C4-2B (cell line): ENCODE measurements at regions not wholly inside any gene's neighbourhood (a gene's known extent, or its start where the extent isn't known, plus 50 kb on each side); places are given as distances from the start of the nearest gene placed in this dataset.

ENCODE experiments used
- ZFX ChIP-seq: fragments of 450-650 bp; IDR thresholded peaks from 2 replicates; pipeline ENCODE4 v1.6.1; 2017
- TF ChIP-seq, protein P1 (sequence below): fragments of 450-650 bp; conservative IDR thresholded peaks from 2 replicates; pipeline ENCODE4 v1.5.1; 2017; ENCODE audit warnings: mild to moderate bottlenecking

DNA sequence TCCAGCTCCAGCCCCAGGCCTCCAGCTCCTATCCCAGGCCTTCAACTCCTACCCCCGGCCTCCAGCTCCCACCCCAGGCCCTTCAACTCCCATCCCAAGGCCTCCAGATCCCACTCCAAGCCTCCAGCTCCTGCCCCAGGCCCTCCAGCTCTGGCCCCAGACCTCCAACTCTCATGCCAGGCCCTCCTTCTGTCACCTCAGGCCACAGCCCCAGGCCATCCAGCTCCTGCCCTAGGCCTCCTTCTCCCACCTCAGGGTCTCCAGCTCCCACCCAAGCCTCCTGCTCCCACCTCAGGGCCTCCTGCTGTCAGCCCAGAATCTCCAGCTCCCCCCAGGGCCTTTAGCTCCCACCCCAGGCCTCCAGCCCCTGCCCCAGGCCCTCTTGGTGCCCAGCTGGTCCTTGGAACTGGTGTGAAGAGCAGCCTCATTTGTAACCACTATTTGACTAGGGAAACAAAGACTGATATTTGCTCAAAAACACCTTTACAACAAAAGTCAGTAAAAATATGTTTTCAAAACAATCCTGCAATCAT lies 67.8 kb upstream of the SALL3 start:
- TF ChIP-seq, protein P1, sequence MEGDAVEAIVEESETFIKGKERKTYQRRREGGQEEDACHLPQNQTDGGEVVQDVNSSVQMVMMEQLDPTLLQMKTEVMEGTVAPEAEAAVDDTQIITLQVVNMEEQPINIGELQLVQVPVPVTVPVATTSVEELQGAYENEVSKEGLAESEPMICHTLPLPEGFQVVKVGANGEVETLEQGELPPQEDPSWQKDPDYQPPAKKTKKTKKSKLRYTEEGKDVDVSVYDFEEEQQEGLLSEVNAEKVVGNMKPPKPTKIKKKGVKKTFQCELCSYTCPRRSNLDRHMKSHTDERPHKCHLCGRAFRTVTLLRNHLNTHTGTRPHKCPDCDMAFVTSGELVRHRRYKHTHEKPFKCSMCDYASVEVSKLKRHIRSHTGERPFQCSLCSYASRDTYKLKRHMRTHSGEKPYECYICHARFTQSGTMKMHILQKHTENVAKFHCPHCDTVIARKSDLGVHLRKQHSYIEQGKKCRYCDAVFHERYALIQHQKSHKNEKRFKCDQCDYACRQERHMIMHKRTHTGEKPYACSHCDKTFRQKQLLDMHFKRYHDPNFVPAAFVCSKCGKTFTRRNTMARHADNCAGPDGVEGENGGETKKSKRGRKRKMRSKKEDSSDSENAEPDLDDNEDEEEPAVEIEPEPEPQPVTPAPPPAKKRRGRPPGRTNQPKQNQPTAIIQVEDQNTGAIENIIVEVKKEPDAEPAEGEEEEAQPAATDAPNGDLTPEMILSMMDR = no peak
- TF ChIP-seq ZFX = no peak
